IPS-NIHi11 (cell line): ENCODE measurements at regions not wholly inside any gene's neighbourhood (a gene's known extent, or its start where the extent isn't known, plus 50 kb on each side); places are given as distances from the start of the nearest gene placed in this dataset.

Experiments
- DNase-seq: peaks from one replicate; pipeline ENCODE4 v3.0.0; 2012; ENCODE audit warnings: mixed read lengths, low spot score

DNA sequence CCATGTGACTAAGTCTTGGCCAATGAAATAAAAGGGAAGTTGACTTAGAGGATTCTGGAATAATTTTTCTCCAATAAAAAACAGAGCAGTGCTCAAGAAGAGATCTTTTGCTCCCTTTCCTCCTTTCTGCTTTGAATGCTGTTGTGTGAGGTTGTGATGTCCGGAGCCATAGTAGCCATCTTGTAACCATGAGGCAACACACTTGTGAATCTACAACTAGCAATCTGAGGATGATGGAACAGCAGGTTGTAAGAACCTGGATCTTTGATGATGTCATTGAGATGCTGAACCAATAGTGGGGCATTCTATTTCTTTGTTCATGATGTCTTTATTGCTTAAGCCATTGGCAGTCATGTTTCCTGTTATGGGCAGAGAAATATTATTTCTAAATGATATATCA is 230.0 kb upstream of the SRRM4 start:
- DNase-seq = no peak

- no peak for DNase-seq
Measured at GRCh38 chr12:118760623-118761022, 220.7 kb upstream of the SRRM4 start.

GRCh38 chr12:118763234-118763633 is 218.1 kb upstream of the SRRM4 start:
- DNase-seq = no peak

DNA sequence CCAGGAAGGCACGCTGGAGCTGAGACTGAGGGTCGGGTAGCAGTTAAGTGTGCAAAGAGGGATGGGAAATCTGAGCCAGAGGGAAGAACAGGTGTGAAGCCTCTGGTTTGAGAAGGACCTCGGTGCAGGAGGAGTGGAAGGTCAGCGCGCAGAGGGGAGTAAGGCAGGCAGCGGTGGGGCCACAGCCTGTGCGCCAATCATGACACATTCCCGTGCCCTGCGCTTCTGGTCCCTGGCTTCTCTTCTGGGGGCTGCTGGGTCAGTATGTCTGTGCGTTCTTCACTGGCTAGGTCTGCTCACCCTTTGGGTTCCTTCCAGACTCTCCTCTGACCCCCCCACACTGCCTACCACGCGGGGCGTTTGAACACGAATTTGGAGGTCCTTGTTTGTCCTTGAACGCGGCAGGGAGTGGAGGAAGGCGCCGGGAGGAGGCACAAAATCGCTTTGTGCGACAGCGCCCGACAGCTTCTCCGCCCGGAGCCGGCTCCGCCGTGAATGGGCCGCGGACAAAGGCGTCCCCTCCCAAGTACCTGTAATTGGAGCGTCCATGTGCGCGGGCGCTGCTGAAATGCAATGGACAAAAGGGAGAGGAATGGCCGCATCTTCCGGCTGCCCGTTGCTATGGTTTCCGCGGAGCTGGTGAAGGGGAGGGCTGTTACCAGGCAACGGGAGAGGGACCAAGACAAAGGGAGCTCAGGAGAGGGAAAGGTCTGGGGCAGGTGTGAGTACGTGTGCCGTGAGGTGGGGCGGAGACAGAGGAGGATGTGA is 207.2 kb upstream of the SRRM4 start:
- DNase-seq = peak; percentile 87

DNA sequence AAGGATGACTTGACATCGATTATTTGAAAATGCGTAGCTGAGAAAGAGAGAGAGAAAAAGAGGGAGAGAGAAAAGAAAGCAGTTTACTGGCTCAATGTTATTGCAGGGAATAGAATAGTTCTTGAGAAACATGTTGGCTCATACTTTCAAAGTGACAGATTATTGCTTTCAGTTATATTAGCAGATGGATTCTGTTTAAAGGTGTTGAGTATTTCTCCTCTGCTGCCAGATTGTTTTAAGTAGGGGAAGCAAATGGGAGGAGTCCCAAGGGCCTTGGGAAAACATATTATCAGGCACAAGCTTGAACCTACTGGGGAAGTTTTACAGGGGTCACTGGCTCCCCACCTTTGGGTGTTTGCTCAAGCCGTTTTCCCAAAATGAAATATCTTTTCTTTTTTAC is 203.8 kb upstream of the SRRM4 start:
- DNase-seq = no peak

DNA sequence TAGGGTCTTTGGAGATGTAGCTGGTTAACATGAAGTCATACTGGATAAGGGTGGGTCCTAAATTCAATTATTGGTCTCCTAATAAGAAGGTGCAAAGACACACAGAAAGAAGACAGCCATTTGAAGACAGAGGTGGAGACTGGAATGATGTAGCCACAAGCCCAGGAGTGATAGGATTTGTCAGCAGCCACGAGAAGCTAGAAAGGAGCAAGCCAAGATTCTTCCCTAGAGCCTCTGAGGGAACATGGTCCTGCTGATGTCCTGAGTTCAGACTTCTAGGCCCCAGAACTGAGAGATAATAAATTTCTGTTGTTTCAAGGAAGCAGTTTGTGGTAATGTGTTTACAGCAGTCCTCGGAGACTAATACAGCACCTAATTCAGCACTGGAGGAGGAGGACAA is 203.3 kb upstream of the SRRM4 start:
- no peak for DNase-seq

- no peak for DNase-seq
Measured at GRCh38 chr12:118780939-118781338, 200.4 kb upstream of the SRRM4 start.

DNA sequence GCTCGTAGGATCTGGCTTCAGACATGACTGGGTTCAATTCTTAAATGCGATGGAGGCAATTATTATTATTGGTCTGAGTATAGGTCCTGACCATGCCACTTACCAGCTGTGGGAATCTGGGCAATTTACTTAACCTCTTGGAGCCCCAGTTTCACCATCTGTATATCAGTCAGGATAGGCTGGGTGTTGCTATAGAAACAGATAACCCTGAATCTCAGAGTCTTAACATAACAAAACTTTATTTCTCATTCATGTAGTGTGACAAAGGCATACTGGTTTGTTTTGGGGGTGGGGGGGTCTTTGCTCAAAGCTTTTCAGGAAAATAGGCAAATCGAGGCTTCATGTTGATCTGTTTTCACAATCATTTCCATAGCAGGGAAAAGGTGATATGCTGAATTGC is 199.6 kb upstream of the SRRM4 start:
- DNase-seq = no peak

GRCh38 chr12:118783703-118784102 is 197.6 kb upstream of the SRRM4 start:
- no peak for DNase-seq

DNA sequence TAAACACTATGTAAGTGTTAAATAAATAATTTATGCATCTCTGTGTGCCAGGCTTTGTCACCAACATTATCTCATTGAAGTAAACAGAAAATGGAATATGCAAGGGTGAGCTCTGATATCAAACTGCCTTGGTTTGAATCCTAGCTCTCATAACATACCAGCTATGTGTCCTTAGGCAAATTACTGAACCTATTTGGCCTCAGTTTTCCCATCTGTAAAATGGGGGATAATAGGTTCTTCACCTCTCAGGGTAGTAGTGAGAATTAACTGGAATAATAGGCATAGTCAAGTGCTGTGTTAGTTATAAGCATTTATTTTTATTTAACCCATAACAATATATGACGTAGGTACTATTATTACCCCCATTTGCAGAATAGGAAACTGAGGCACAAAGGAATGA is 190.8 kb upstream of the SRRM4 start:
- DNase-seq = no peak

GRCh38 chr12:118813778-118814357 is 167.5 kb upstream of the SRRM4 start:
- peak; percentile 15 for DNase-seq

- DNase-seq = no peak
Measured at GRCh38 chr12:118816296-118816695, 165.0 kb upstream of the SRRM4 start.

DNA sequence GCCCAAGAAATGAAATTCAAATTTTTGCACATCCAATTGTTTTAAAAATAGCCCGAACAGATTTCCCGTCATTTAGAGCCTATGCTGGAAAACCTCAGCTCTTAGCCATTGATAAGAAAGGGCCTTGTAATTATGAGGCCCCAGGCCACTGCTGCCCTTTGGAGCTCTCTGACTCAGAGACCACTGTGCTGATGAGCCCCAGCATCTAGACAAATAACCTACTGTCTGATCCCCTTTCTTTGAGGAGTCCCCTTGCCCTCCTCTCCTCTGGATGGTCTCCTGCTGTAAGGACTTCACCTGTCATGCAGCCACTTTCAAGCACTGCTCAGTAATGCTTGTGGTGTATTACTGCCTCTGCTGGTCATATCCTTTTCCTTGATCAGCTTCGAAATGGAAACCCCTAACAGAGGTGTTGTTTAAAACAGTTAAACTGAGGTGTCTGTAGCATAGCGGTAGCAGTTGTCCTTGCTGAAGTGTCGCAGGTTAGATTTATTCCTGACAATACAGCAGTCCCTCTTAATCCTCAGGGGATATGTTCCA is 159.9 kb upstream of the SRRM4 start:
- peak; percentile 13 for DNase-seq

DNA sequence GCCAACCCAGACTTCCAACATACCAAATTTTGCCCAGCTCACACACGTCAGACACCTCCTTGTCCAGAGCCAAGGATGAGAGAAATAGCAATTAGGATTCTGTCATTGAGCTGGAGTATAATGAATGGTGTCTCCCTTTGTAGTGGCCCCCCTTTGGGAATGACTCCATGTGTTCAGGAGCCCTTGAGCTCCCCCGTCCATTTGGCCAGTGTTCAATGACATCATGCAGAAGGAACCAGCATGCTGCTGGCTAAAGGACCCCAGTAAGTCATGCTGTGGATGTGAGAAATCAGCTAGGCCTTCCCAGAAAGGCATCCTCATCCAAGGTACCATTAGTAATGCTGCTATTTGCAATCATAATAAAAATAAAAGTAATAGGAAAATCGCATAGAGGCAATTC is 158.8 kb upstream of the SRRM4 start:
- no peak for DNase-seq

GRCh38 chr12:118827047-118827446 is 154.3 kb upstream of the SRRM4 start:
- DNase-seq = no peak

DNA sequence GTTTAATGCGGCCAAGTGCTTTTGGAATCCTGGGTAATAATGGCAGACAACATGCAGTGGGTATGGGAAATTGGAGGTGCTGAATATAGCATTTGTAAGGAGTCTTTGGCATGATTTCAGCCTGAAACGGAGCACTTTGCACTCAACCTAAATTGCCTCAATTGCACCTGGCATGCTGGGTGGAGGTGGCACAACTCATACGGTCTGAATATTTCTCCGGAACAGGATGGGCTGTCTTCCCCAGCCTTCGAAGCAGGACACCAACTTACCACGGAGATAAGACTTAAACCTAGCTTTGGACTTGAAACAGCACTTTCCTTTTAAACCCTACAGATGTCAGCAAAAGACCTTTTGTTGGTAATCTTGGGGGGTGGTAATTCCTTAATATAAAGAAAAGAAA is 153.7 kb upstream of the SRRM4 start:
- DNase-seq = no peak

DNA sequence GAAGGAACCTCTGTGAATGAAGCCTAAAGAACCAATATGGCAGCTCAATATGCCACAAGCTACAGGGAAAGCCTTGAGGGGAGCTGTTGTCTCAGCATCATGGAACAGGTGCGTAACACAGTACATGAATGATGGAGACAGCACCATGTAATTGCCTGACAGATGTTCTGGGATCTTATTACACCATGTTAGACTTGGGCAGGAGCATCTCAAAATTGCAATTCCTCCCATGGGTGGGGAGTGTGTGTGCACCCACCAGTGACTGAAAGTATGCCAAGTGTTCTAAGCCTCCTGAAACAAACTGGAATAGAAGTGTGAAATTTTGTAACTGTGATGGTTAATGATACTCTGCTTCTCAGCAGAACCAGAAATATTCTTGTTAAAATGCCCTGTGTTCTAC is 151.0 kb upstream of the SRRM4 start:
- DNase-seq = no peak

- no peak for DNase-seq
Measured at GRCh38 chr12:118835926-118836325, 145.4 kb upstream of the SRRM4 start.

DNA sequence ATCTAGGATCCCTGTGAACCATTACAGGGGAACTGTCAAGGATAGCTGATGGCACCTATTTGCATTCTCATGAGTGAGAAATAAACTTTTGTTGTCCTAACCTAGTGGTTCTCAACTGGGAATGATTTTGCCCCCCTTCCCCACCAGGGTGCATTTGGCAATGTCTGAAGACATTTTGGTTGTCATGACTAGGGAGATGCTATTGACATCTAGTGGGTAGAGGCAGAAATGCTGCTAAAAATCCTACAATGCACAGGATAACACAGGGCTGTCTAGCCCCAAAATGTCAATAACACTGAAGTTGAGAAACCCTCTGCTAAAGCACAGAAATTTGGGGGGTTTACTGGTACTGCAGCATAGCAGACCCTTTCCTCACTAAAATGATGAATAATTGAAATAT is 140.9 kb upstream of the SRRM4 start:
- peak; percentile 34 for DNase-seq

- DNase-seq = no peak
Measured at GRCh38 chr12:118840878-118841277, 140.5 kb upstream of the SRRM4 start.

GRCh38 chr12:118841588-118841987 is 139.8 kb upstream of the SRRM4 start:
- no peak for DNase-seq

GRCh38 chr12:118842866-118843265 is 138.5 kb upstream of the SRRM4 start:
- DNase-seq = no peak

- no peak for DNase-seq
Measured at GRCh38 chr12:118846416-118846815, 134.9 kb upstream of the SRRM4 start.
